ENCODE measurements at regions not wholly inside any gene's neighbourhood (a gene's known extent, or its start where the extent isn't known, plus 50 kb on each side); places are given as distances from the start of the nearest gene placed in this dataset.
"Not testable (repeated sequence)": the region's sequence is repeated elsewhere in the genome, so short reads cannot be mapped to it uniquely, and the experiment has no call there.

DNA sequence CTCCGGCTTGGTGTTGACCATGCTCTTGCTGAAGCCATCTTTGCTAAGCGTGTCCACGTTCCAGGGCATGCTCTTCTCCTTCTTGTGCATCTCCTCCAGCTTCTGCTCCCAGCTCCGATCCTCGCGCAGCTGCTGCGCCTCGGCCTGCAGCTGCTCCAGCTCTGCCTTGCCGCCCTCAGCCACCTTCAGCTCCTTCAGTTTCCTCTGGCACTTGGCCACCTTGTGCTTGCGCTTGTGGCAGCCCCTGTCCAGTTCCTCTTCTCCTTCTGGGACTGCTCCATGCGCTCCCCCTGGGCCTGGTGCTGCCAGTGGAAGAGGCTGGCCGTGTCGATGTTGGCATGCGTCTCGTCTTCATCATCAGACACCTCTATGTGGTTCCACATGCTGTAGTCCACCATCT, 128.3 kb upstream of the CLINT1 start:
- H3K9ac ChIP-seq (ENCODE audit: low read depth, low read length), result no peak overlapping the region
- no peaks in the 10 kb centered on the region for H3K36me3 ChIP-seq (ENCODE audit: insufficient read depth, low read length)
- no peaks in the 10 kb centered on the region for H3K4me1 ChIP-seq (ENCODE audit: insufficient read depth, low read length)
- H3K4me3 ChIP-seq (ENCODE audit: low read length), result no peak overlapping the region
- H3K27me3 ChIP-seq (ENCODE audit: insufficient read depth, low read length), result no peaks in the 10 kb centered on the region
- no peak overlapping the region for H3K27ac ChIP-seq (ENCODE audit: low read depth, low read length)
- no peaks in the 10 kb centered on the region for H3K9me3 ChIP-seq (ENCODE audit: insufficient read depth, low read depth, low read length)
- 96% methylated on average over 15 of the region's 15 CpGs for WGBS

DNA sequence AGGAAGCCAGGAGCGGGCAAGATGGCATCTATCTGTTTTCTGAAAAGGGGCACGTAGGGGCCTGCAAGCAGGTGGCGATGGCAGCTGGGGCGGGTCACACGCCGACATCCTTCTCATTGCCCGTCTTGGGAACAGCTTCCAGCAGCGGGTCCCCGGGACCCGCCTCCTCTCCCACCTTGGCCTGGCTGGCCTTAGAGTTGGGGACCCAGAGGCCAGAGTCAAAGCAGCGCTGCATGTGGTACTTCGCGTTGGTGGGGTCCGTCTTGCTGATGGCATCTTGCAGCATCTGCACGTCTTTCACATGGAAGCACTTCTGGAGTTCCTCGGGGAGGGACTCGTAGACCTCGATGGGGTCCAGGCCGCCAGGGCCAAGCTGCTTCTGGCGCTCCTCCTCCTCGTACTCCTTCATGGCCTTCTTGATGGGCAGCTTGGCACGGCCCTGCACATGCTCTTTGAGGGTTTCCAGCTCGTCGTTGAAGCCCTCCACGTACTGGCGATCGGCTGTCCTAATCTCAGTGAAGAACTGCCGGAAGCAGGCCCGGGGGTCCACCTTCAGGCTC, 127.6 kb upstream of the CLINT1 start:
- Histone ChIP-seq H3K4me1 (ENCODE audit: insufficient read depth, low read length) (no peaks in the 10 kb centered on the region), H3K9me3 (ENCODE audit: insufficient read depth, low read depth, low read length) (no peaks in the 10 kb centered on the region)
- 95% methylated on average over 29 of the region's 29 CpGs for WGBS

DNA sequence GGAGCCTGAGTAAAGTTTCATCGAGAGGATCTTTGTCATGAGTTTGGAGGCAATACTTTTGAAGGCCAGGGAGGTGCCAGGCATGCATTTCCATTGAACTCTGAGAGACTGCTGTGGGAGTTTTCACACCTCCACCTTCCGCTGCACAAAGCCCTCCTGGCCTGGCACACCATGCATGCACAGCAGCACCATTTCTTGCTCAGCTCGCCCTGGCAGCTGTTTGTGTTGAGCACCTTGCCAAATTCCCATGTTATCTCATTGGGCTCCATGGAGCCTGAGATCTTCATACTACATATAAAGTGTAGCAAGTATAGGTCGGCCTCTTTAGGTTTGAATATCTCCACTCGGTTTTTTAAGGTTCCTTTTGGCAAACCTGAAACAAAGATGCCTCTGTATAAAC, 125.7 kb upstream of the CLINT1 start:
- H3K9me3 ChIP-seq (ENCODE audit: insufficient read depth, low read depth, low read length), result no peaks in the 10 kb centered on the region
- WGBS, result 95% methylated on average over 5 of the region's 5 CpGs

More for the DNA sequence above, 127.6 kb upstream of the CLINT1 start:
- Histone ChIP-seq H3K27ac (ENCODE audit: low read depth, low read length) (no peak overlapping the region), H3K4me3 (ENCODE audit: low read length) (no peak overlapping the region), H3K27me3 (ENCODE audit: insufficient read depth, low read length) (no peaks in the 10 kb centered on the region), H3K9ac (ENCODE audit: low read depth, low read length) (no peak overlapping the region), H3K36me3 (ENCODE audit: insufficient read depth, low read length) (no peaks in the 10 kb centered on the region)

DNA sequence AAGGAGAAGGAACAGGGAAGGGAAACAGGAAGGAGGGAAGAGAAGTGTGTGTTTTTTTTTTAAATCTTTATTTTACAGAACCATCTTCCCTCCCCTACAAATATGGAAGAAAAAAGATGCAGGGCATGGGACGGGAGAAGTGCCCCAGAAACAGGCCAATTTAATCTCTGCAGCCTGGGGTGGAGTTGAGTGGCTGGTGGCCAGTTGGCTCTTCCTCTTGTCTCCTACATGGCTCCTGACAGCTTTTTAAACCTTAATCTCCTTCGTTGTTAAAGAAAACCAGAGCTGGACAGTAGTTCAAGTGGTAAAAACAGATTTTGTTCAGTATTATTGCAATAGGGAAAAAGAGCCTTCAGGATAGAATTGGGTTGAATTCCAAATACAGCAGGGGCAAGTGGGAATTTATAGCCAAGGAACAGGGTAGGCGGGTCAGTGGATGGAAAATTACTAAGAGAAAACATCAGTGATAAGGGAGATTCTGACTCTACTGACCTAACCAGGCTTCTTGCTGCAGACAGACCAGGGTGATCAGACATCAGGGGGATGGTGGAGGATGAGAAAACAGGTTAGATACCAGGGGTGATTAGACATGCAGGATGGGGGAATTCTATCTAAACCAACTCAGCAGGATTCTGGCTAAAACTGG, 125.1 kb upstream of the CLINT1 start:
- Histone ChIP-seq H3K27me3 (ENCODE audit: insufficient read depth, low read length) (no peaks in the 10 kb centered on the region), H3K4me1 (ENCODE audit: insufficient read depth, low read length) (no peaks in the 10 kb centered on the region), H3K9ac (ENCODE audit: low read depth, low read length) (no peak overlapping the region), H3K36me3 (ENCODE audit: insufficient read depth, low read length) (no peaks in the 10 kb centered on the region), H3K27ac (ENCODE audit: low read depth, low read length) (no peak overlapping the region), H3K9me3 (ENCODE audit: insufficient read depth, low read depth, low read length) (no peaks in the 10 kb centered on the region), H3K4me3 (ENCODE audit: low read length) (no peak overlapping the region)
- WGBS, result 86% methylated on average over 3 of the region's 3 CpGs

More for the DNA sequence above, 125.7 kb upstream of the CLINT1 start:
- Histone ChIP-seq H3K36me3 (ENCODE audit: insufficient read depth, low read length) (no peaks in the 10 kb centered on the region), H3K9ac (ENCODE audit: low read depth, low read length) (no peak overlapping the region), H3K27me3 (ENCODE audit: insufficient read depth, low read length) (no peaks in the 10 kb centered on the region), H3K4me1 (ENCODE audit: insufficient read depth, low read length) (no peaks in the 10 kb centered on the region), H3K4me3 (ENCODE audit: low read length) (no peak overlapping the region), H3K27ac (ENCODE audit: low read depth, low read length) (no peak overlapping the region)

DNA sequence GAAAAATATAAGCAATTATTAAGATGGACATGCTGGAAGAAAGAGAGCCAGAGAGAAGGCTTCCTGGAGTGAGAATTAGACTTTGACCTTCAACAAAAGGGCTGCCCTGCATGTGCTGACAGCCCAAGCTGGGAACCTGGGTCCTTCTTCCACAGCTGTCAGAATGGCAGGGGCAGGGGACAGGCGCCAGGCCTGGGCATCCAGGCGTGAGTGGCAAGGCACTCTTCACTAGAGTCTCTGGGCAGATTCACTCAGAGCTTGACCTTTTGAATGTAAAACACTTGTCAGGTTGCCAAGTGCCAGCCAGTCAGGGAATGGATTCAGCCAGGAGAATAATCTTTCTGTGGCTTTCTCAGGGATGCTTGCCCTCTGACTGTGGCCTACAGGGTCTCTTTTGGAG, 119.1 kb upstream of the CLINT1 start:
- H3K27ac ChIP-seq (ENCODE audit: low read depth, low read length), result no peak overlapping the region
- H3K9me3 ChIP-seq (ENCODE audit: insufficient read depth, low read depth, low read length), result no peaks in the 10 kb centered on the region
- WGBS, result 92% methylated on average over 2 of the region's 2 CpGs
- no peak overlapping the region for H3K9ac ChIP-seq (ENCODE audit: low read depth, low read length)
- no peaks in the 10 kb centered on the region for H3K4me1 ChIP-seq (ENCODE audit: insufficient read depth, low read length)
- no peaks in the 10 kb centered on the region for H3K36me3 ChIP-seq (ENCODE audit: insufficient read depth, low read length)
- no peaks in the 10 kb centered on the region for H3K27me3 ChIP-seq (ENCODE audit: insufficient read depth, low read length)
- H3K4me3 ChIP-seq (ENCODE audit: low read length), result no peak overlapping the region

DNA sequence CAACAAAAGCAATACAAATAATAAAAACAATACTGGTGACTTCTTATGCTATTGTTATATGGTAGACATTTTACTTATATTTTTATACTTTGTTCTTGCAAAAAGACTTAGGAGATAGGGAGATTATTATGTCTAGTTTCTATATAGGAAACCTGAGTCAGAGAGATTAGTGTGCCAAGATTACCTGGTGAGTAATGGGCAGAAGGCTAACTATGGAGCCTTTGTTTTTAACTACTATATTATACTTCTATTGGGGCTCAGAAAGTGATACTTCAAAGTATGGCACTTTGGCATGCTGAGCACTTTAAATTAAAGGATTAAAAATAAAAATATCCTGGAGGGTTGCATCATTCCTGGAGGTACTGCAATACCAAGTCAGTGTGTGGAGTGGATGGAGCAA, 117.5 kb upstream of the CLINT1 start:
- Histone ChIP-seq H3K27me3 (ENCODE audit: insufficient read depth, low read length) (no peaks in the 10 kb centered on the region), H3K9ac (ENCODE audit: low read depth, low read length) (no peak overlapping the region), H3K36me3 (ENCODE audit: insufficient read depth, low read length) (no peaks in the 10 kb centered on the region), H3K4me3 (ENCODE audit: low read length) (no peak overlapping the region), H3K4me1 (ENCODE audit: insufficient read depth, low read length) (peaks cover 9% of the 10 kb centered on the region), H3K9me3 (ENCODE audit: insufficient read depth, low read depth, low read length) (no peaks in the 10 kb centered on the region), H3K27ac (ENCODE audit: low read depth, low read length) (no peak overlapping the region)

DNA sequence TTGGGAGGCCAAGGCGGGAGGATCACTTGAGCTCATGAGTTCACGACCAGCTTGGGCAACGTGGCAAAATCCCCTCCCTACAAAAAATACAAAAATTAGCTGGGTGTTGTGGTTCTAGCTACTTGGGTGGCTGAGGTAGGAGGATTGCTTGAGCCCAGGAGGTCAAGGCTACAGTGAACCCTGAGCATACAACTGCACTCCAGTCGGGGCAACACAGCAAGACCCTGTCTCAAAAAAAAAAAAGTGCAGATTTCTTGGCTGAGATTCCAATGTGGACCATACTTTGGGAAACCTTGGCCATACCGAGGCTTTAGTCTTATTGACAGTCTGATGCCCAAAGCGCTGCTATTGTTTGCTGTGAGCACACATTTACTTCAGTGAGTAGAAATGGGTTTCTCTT, 113.6 kb upstream of the CLINT1 start:
- no peak overlapping the region for H3K4me3 ChIP-seq (ENCODE audit: low read length)
- peaks cover 12% of the 10 kb centered on the region for H3K4me1 ChIP-seq (ENCODE audit: insufficient read depth, low read length)
- no peak overlapping the region for H3K27ac ChIP-seq (ENCODE audit: low read depth, low read length)
- H3K9me3 ChIP-seq (ENCODE audit: insufficient read depth, low read depth, low read length), result no peaks in the 10 kb centered on the region
- 96% methylated on average over 4 of the region's 6 CpGs for WGBS
- H3K9ac ChIP-seq (ENCODE audit: low read depth, low read length), result no peak overlapping the region
- H3K27me3 ChIP-seq (ENCODE audit: insufficient read depth, low read length), result no peaks in the 10 kb centered on the region
- no peaks in the 10 kb centered on the region for H3K36me3 ChIP-seq (ENCODE audit: insufficient read depth, low read length)

DNA sequence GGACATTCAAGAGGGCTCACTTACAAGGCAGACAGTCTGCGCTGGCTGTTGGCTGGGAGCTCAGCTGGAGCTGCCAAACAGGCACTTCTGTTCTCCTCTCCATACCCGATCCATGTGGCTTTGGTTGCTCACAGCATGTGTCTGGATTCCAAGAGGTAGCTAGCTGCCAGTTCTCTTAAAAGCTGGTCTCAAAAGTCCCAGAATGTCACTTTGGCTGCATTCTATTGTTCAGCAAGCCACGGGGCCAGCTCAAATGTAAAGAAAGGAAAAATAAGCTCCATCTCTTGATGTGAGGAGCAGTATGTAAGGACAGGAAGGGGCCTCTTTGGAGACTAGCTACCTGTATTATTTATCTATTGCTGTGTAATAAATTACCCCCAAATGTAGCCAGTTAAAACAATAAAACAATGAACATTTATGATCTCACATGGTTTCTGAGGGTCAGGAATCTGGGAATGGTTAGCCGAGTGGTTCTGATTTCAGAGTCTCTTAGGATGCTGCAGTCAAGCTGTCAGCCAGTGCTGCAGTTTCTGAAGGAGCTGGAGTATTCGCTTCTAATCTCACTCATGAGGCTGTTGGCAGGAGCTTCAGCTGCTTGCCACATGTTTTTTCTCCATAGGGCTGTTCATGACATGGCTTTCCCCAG, 112.7 kb upstream of the CLINT1 start:
- H3K4me3 ChIP-seq (ENCODE audit: low read length), result no peak overlapping the region
- no peaks in the 10 kb centered on the region for H3K27me3 ChIP-seq (ENCODE audit: insufficient read depth, low read length)
- H3K4me1 ChIP-seq (ENCODE audit: insufficient read depth, low read length), result peaks cover 14% of the 10 kb centered on the region
- H3K36me3 ChIP-seq (ENCODE audit: insufficient read depth, low read length), result no peaks in the 10 kb centered on the region
- no peaks in the 10 kb centered on the region for H3K9me3 ChIP-seq (ENCODE audit: insufficient read depth, low read depth, low read length)
- WGBS, result 53% methylated on average over 5 of the region's 5 CpGs
- no peak overlapping the region for H3K27ac ChIP-seq (ENCODE audit: low read depth, low read length)
- no peak overlapping the region for H3K9ac ChIP-seq (ENCODE audit: low read depth, low read length)

DNA sequence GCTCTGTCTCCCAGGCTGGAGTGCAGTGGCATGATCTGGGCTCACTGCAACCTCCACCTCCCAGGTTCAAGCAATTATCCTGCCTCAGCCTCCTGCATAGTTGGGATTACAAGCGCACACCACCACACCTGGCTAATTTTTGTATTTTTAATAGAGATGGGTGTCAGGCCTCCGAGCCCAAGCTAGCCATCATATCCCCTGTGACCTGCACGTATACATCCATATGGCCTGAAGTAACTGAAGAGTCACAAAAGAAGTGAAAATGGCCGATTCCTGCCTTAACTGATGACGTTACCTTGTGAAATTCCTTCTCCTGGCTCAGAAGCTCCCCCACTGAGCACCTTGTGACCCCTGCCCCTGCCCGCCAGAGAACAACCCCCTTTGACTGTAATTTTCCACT, 109.6 kb upstream of the CLINT1 start:
- H3K4me1 ChIP-seq (ENCODE audit: insufficient read depth, low read length), result peaks cover 31% of the 10 kb centered on the region
- not testable (repeated sequence) for H3K9ac ChIP-seq (ENCODE audit: low read depth, low read length); H3K36me3 ChIP-seq (ENCODE audit: insufficient read depth, low read length); H3K27ac ChIP-seq (ENCODE audit: low read depth, low read length); H3K9me3 ChIP-seq (ENCODE audit: insufficient read depth, low read depth, low read length); H3K4me3 ChIP-seq (ENCODE audit: low read length); H3K27me3 ChIP-seq (ENCODE audit: insufficient read depth, low read length)
- 69% methylated on average over 5 of the region's 6 CpGs for WGBS

DNA sequence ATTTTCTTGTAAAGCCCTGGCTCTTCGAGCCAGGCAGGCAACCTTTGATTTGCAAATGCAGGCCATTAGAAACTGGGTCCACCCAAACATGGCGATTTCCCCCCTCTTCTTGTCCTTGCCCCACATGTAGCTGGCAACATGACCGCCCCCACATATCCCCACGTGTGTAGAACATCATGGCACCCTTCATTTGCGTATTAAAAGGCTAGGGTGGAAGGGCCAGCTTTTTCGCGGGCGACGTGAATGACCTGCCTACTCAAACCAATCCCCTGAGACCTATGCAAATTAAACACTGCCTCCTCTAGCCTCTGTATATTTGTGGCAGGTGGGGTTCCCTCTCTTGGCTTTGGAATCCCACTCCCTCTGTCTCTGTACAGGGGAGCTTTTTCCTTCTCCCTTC, 107.0 kb upstream of the CLINT1 start:
- peaks cover 19% of the 10 kb centered on the region for H3K4me1 ChIP-seq (ENCODE audit: insufficient read depth, low read length)
- no peaks in the 10 kb centered on the region for H3K9me3 ChIP-seq (ENCODE audit: insufficient read depth, low read depth, low read length)
- H3K27ac ChIP-seq (ENCODE audit: low read depth, low read length), result peak overlapping the region; percentile 82; the same call in 1 of the 2 replicates
- H3K36me3 ChIP-seq (ENCODE audit: insufficient read depth, low read length), result no peaks in the 10 kb centered on the region
- no peaks in the 10 kb centered on the region for H3K27me3 ChIP-seq (ENCODE audit: insufficient read depth, low read length)
- peak overlapping the region; percentile 63 for H3K9ac ChIP-seq (ENCODE audit: low read depth, low read length)
- H3K4me3 ChIP-seq (ENCODE audit: low read length), result peak overlapping the region; percentile 32; the same call in 1 of the 2 replicates
- WGBS, result 20% methylated on average over 9 of the region's 9 CpGs

DNA sequence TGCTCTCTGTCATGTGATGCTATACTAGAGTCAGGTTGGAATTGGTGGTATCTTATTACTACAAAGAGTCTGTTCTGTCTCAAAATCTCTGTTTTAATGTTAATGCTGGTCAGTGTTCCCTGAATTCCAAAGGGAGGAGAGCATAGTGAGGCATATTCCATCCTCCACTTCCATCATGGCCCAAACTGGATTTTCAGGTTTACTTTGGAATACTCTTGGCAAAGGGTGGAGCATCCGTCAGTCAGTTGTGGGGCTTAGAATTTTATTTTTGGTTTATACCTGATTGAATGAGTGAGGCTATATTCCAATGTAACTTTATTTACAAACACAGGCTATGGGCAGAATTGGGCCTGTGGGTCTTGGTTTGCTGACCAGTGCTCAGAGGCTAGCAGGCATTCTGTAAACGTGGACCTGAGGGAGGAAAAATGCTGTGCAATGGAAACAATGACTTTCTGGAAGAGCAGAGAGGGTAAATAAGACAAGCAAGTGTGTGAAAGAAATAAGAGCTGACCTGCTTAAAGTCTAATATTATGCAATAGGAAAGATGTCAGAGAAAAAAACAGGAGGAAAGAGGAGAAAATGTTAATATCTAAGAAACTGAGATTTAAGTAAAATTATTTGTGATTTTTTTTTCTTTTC, 106.2 kb upstream of the CLINT1 start:
- 45% methylated on average over 1 of the region's 2 CpGs for WGBS
- H3K9me3 ChIP-seq (ENCODE audit: insufficient read depth, low read depth, low read length), result no peaks in the 10 kb centered on the region
- peak overlapping the region; percentile 63 for H3K9ac ChIP-seq (ENCODE audit: low read depth, low read length)
- H3K27ac ChIP-seq (ENCODE audit: low read depth, low read length), result peak overlapping the region; percentile 82
- H3K27me3 ChIP-seq (ENCODE audit: insufficient read depth, low read length), result no peaks in the 10 kb centered on the region
- H3K4me1 ChIP-seq (ENCODE audit: insufficient read depth, low read length), result peaks cover 19% of the 10 kb centered on the region
- no peak overlapping the region for H3K4me3 ChIP-seq (ENCODE audit: low read length)
- no peaks in the 10 kb centered on the region for H3K36me3 ChIP-seq (ENCODE audit: insufficient read depth, low read length)
